Natural killer cell (primary cell): ENCODE measurements at regions not wholly inside any gene's neighbourhood (a gene's known extent, or its start where the extent isn't known, plus 50 kb on each side); places are given as distances from the start of the nearest gene placed in this dataset.

Source experiments
- ATAC-seq, 3 donors: fragments of 150-1000 bp in 2 of 3; fragments of 200-7000 bp in 1 of 3; cut with Tn5 transposase; 1 replicate in 1 of 3; 2 replicates in 2 of 3; pipeline ENCODE4 v1.10.0; 2021; ENCODE audit warnings: mild to moderate bottlenecking in 2 of 3, moderate library complexity in 2 of 3
- DNase-seq, 2 donors: peaks; one replicate each; pipeline versions ENCODE4 v3.0.0 to v3.0.0-alpha.2; 2013 to 2021; ENCODE audit warnings: mixed read lengths in 1 of 2
- H3K27ac ChIP-seq: one replicate; pipeline ENCODE4 v1.5.1; 2013; ENCODE audit warnings: mild to moderate bottlenecking, low read length
- H3K27me3 ChIP-seq: one replicate; pipeline ENCODE4 v1.6.1; 2013; ENCODE audit warnings: low read length; ENCODE audit not compliant: control insufficient read depth, insufficient read depth
- H3K36me3 ChIP-seq: one replicate; pipeline ENCODE4 v1.6.1; 2013; ENCODE audit warnings: low read length; ENCODE audit not compliant: control insufficient read depth, insufficient read depth
- H3K4me1 ChIP-seq: one replicate; pipeline ENCODE4 v1.6.1; 2013; ENCODE audit warnings: low read length; ENCODE audit not compliant: control insufficient read depth, insufficient read depth
- H3K4me3 ChIP-seq: one replicate; pipeline ENCODE4 v1.5.1; 2013; ENCODE audit warnings: low read length
- H3K9me3 ChIP-seq: one replicate; pipeline ENCODE4 v1.6.1; 2013; ENCODE audit warnings: low read length; ENCODE audit not compliant: control insufficient read depth, insufficient read depth
- H3K27ac Mint-ChIP-seq, 2 donors: one replicate each; pipeline ENCODE4 v1.8.0; 2022; ENCODE audit warnings: mild to moderate bottlenecking in 2 of 2, mixed read lengths in 2 of 2, moderate library complexity in 1 of 2
- H3K27me3 Mint-ChIP-seq, 2 donors: one replicate each; pipeline ENCODE4 v1.8.0; 2022; ENCODE audit warnings: low read depth in 2 of 2, mixed read lengths in 2 of 2
- H3K36me3 Mint-ChIP-seq: one replicate; pipeline ENCODE4 v1.8.0; 2022; ENCODE audit warnings: mixed read lengths
- H3K4me1 Mint-ChIP-seq, 2 donors: one replicate each; pipeline ENCODE4 v1.8.0; 2022; ENCODE audit warnings: mixed read lengths in 2 of 2
- H3K4me3 Mint-ChIP-seq: one replicate; pipeline ENCODE4 v1.8.0; 2022; ENCODE audit warnings: mild to moderate bottlenecking, moderate library complexity, mixed read lengths
- H3K9me3 Mint-ChIP-seq, 2 donors: one replicate each; pipeline ENCODE4 v1.8.0; 2022; ENCODE audit warnings: mixed read lengths in 2 of 2
- CTCF ChIP-seq: fragments of 200-600 bp; IDR thresholded peaks from one replicate; pipeline ENCODE4 v1.8.0; 2022; ENCODE audit warnings: antibody characterized with exemption
- WGBS: methylation state at CpG from one replicate; pipeline ENCODE4 v1.1.7; 2013; ENCODE audit warnings: missing lambda C conversion rate; ENCODE audit not compliant: insufficient coverage; 5-methylcytosine and 5-hydroxymethylcytosine counted together
- intact Hi-C: fragments of 100-400 bp; cut with micrococcal nuclease; formaldehyde crosslinking; loops from one replicate; pipeline ENCODE4 v1.14.2; 2022

DNA sequence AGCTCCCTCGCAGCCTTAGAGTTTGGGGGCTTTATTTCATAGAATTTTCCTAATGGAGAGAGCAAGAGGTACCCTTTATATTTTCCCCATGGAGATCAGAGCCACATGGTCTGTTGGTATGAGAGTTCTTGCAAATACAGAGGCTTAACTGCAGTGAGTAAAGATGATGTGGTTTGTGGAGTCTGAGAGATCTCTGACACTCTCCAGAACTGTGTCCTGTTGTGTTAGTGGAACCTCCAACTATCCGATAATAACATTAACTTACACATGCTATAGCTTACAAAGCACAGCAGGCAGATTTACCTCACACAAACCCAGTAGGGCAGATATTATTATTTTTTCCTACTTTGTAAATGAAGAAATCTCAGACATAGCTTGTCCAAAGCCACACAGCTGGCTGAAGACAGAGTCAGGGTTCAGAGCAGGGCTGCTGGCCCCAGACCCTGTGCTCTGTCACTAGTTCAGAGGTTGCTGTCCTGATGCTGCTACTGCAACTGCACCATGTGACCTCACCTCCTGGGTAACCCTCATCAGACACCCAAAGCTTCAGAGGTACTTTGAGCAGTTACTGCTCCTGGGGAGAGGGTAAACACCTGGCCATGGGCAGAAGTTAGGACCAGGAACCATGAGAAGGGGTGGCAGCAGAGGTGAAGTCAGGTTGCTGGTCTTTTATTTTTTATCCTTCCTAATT lies 384.8 kb upstream of the PROX1 start:
- ATAC-seq (no peak), DNase-seq (no peak)
- H3K4me1 Mint-ChIP-seq, result no peaks in the 10 kb centered on the region
- Histone ChIP-seq H3K27me3 (no peaks in the 10 kb centered on the region), H3K36me3 (no peaks in the 10 kb centered on the region), H3K9me3 (no peaks in the 10 kb centered on the region), H3K4me3 (no peak overlapping the region), H3K27ac (no peak overlapping the region), H3K4me1 (no peaks in the 10 kb centered on the region)
- no peaks in the 10 kb centered on the region for H3K9me3 Mint-ChIP-seq
- no peak for TF ChIP-seq CTCF
- H3K36me3 Mint-ChIP-seq, result no peaks in the 10 kb centered on the region
- H3K27ac Mint-ChIP-seq, result no peak overlapping the region
- H3K27me3 Mint-ChIP-seq, result no peaks in the 10 kb centered on the region
- H3K4me3 Mint-ChIP-seq, result no peak overlapping the region
- intact Hi-C loops, result no loop called here
- WGBS, result 89% methylated on average over 1 of the region's 2 CpGs

DNA sequence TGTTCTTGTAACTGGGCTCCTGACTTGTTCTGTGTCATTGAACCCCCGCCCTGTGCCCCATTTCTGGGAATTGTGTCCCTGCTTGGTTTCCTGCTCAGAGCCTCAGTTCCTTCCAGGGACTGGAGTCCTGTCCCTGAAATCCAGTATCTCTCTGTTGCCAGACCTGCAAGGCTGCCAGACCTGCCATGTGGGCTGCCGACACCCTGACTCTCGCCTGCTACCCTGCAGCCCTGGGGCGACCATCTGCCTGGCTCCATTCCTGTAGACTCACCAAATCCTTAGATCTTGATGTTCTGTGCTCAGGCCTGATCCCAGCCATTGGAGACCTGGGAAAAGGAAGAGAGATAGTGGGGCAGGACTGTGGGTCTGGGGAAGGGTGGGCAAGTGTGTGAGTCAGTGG lies 383.3 kb upstream of the PROX1 start:
- Mint-ChIP-seq H3K27me3 (no peaks in the 10 kb centered on the region), H3K9me3 (no peaks in the 10 kb centered on the region), H3K4me1 (no peaks in the 10 kb centered on the region), H3K27ac (no peak overlapping the region), H3K36me3 (no peaks in the 10 kb centered on the region), H3K4me3 (no peak overlapping the region)
- no peak for ATAC-seq
- WGBS, result 78% methylated on average over 4 of the region's 4 CpGs
- Histone ChIP-seq H3K27ac (no peak overlapping the region), H3K4me1 (no peaks in the 10 kb centered on the region), H3K27me3 (no peaks in the 10 kb centered on the region), H3K36me3 (no peaks in the 10 kb centered on the region), H3K4me3 (no peak overlapping the region), H3K9me3 (no peaks in the 10 kb centered on the region)
- intact Hi-C loops, result no loop called here
- DNase-seq, result no peak
- no peak for TF ChIP-seq CTCF

GRCh38 chr1:213605732-213606131 lies 382.0 kb upstream of the PROX1 start:
- 74% methylated on average over 9 of the region's 9 CpGs for WGBS
- H3K27ac ChIP-seq, result no peak overlapping the region
- H3K27me3 Mint-ChIP-seq, result no peaks in the 10 kb centered on the region
- H3K4me3 Mint-ChIP-seq, result no peak overlapping the region
- no peaks in the 10 kb centered on the region for H3K4me1 Mint-ChIP-seq
- no peak for DNase-seq
- no peak for ATAC-seq
- H3K36me3 ChIP-seq, result no peaks in the 10 kb centered on the region
- no peak for TF ChIP-seq CTCF
- H3K4me3 ChIP-seq, result no peak overlapping the region
- no peaks in the 10 kb centered on the region for H3K27me3 ChIP-seq
- H3K27ac Mint-ChIP-seq, result no peak overlapping the region
- no peaks in the 10 kb centered on the region for H3K9me3 Mint-ChIP-seq
- H3K9me3 ChIP-seq, result no peaks in the 10 kb centered on the region
- intact Hi-C loops, result no loop called here
- no peaks in the 10 kb centered on the region for H3K36me3 Mint-ChIP-seq
- H3K4me1 ChIP-seq, result no peaks in the 10 kb centered on the region

GRCh38 chr1:213606252-213606820 lies 381.4 kb upstream of the PROX1 start:
- ATAC-seq, result no peak
- Histone ChIP-seq H3K4me1 (no peaks in the 10 kb centered on the region), H3K9me3 (no peaks in the 10 kb centered on the region), H3K27me3 (no peaks in the 10 kb centered on the region), H3K4me3 (no peak overlapping the region), H3K27ac (no peak overlapping the region), H3K36me3 (no peaks in the 10 kb centered on the region)
- H3K4me1 Mint-ChIP-seq, result no peaks in the 10 kb centered on the region
- no peaks in the 10 kb centered on the region for H3K9me3 Mint-ChIP-seq
- no peaks in the 10 kb centered on the region for H3K36me3 Mint-ChIP-seq
- intact Hi-C loops, result no loop called here
- DNase-seq, result no peak
- no peak for TF ChIP-seq CTCF
- H3K27me3 Mint-ChIP-seq, result no peaks in the 10 kb centered on the region
- no peak overlapping the region for H3K4me3 Mint-ChIP-seq
- no peak overlapping the region for H3K27ac Mint-ChIP-seq
- WGBS, result 68% methylated on average over 5 of the region's 5 CpGs
